IMR-90 (cell line): ENCODE measurements at regions not wholly inside any gene's neighbourhood (a gene's known extent, or its start where the extent isn't known, plus 50 kb on each side); places are given as distances from the start of the nearest gene placed in this dataset.

Source experiments
- ATAC-seq: fragments of 200-7000 bp; cut with Tn5 transposase; 2 replicates; pipeline ENCODE4 v1.9.1; 2020; ENCODE audit warnings: low read depth, mild to moderate bottlenecking, moderate library complexity
- BruUV-seq: library from RNA; stranded (reverse); fragments of 400-500 nt; replicated peaks from 2 replicates; lab custom pipeline; 2021; lab: Mats Ljungman, UMichigan
- CTCF ChIA-PET: fragments of 300-600 bp; formaldehyde crosslinking; extraction: SDS; loops from one replicate; lab custom pipeline; 2021; ENCODE audit warnings: antibody characterized with exemption; lab: Yijun Ruan, JAX
- POLR2A ChIA-PET: fragments of 300-600 bp; sonication (Branson Sonifier 250); formaldehyde crosslinking; loops from one replicate; lab custom pipeline; 2022; ENCODE audit warnings: antibody characterized with exemption; ENCODE audit not compliant: unreplicated experiment; lab: Charles Lee
- DNase-seq: peaks from one replicate; pipeline ENCODE4 v3.0.0; 2013
- H2AFZ ChIP-seq: replicated peaks from 2 replicates; pipeline ENCODE3; 2013; ENCODE audit warnings: low read length, mild to moderate bottlenecking; ENCODE audit not compliant: poor library complexity
- H2AK5ac ChIP-seq: 2 replicates; pipeline ENCODE4 v1.6.1; 2013; ENCODE audit warnings: low read depth, low read length, inconsistent platforms
- H2AK9ac ChIP-seq: replicated peaks from 2 replicates; pipeline ENCODE3; 2013; ENCODE audit warnings: mild to moderate bottlenecking, low read depth, low read length, moderate library complexity; ENCODE audit not compliant: poor library complexity
- H2BK120ac ChIP-seq: 2 replicates; pipeline ENCODE4 v1.6.1; 2013; ENCODE audit warnings: low read depth, low read length, inconsistent platforms
- H2BK15ac ChIP-seq: 3 replicates; pipeline ENCODE4 v1.6.1; 2013; ENCODE audit warnings: low read depth, low read length, inconsistent platforms
- H2BK20ac ChIP-seq: 2 replicates; pipeline ENCODE4 v1.6.1; 2013; ENCODE audit warnings: low read depth, mild to moderate bottlenecking, inconsistent platforms, low read length, moderate library complexity
- H2BK5ac ChIP-seq: 2 replicates; pipeline ENCODE4 v1.6.1; 2013; ENCODE audit warnings: mild to moderate bottlenecking, low read depth, low read length, inconsistent platforms; ENCODE audit not compliant: poor library complexity, severe bottlenecking
- H3K14ac ChIP-seq: replicated peaks from 2 replicates; pipeline ENCODE4 v1.6.1; 2013; ENCODE audit warnings: low read depth, low read length, inconsistent platforms
- H3K18ac ChIP-seq: 2 replicates; pipeline ENCODE4 v1.6.1; 2013; ENCODE audit warnings: low read depth, low read length, control low read depth
- H3K23ac ChIP-seq: 2 replicates; pipeline ENCODE4 v1.6.1; 2013; ENCODE audit warnings: low read depth, low read length, inconsistent platforms
- H3K27ac ChIP-seq: 2 replicates; pipeline ENCODE4 v1.5.1; 2013; ENCODE audit warnings: mild to moderate bottlenecking, control low read depth, low read length; ENCODE audit not compliant: insufficient read depth
- H3K27me3 ChIP-seq: 2 replicates; pipeline ENCODE4 v1.6.1; 2013; ENCODE audit warnings: low read length; ENCODE audit not compliant: control insufficient read depth, insufficient read depth
- H3K36me3 ChIP-seq: 2 replicates; pipeline ENCODE4 v1.6.1; 2013; ENCODE audit warnings: low read length, mixed read lengths; ENCODE audit not compliant: control insufficient read depth, insufficient read depth
- H3K4ac ChIP-seq: 2 replicates; pipeline ENCODE4 v1.6.1; 2013; ENCODE audit warnings: low read depth, low read length, inconsistent platforms
- H3K4me1 ChIP-seq: 2 replicates; pipeline ENCODE4 v1.6.1; 2013; ENCODE audit warnings: low read length, mixed read lengths; ENCODE audit not compliant: control insufficient read depth, insufficient read depth
- H3K4me2 ChIP-seq: 2 replicates; pipeline ENCODE4 v1.6.1; 2013; ENCODE audit warnings: low read depth, mild to moderate bottlenecking, control low read depth, low read length, moderate library complexity
- H3K4me3 ChIP-seq: 2 replicates; pipeline ENCODE4 v1.5.1; 2013; ENCODE audit warnings: low read depth, mild to moderate bottlenecking, control low read depth, low read length, moderate library complexity; ENCODE audit not compliant: insufficient read depth
- H3K56ac ChIP-seq: 2 replicates; pipeline ENCODE4 v1.6.1; 2013; ENCODE audit warnings: low read length, inconsistent platforms; ENCODE audit not compliant: insufficient read depth; ENCODE audit errors: extremely low read depth
- H3K79me1 ChIP-seq, 2 experiments: 2 replicates each; pipeline ENCODE4 v1.6.1; 2013; ENCODE audit warnings: low read length in 2 of 2, inconsistent platforms in 1 of 2, low read depth in 1 of 2
- H3K9ac ChIP-seq: 2 replicates; pipeline ENCODE4 v1.6.1; 2013; ENCODE audit warnings: low read depth, low read length, control low read depth
- H3K9me1 ChIP-seq: 2 replicates; pipeline ENCODE4 v1.6.1; 2013; ENCODE audit warnings: low read length, inconsistent platforms; ENCODE audit not compliant: insufficient read depth
- H3K9me3 ChIP-seq: 2 replicates; pipeline ENCODE4 v1.6.1; 2013; ENCODE audit warnings: low read length; ENCODE audit not compliant: control insufficient read depth, insufficient read depth
- H4K20me1 ChIP-seq: 2 replicates; pipeline ENCODE4 v1.6.1; 2013; ENCODE audit warnings: low read length, inconsistent platforms; ENCODE audit not compliant: insufficient read depth
- H4K5ac ChIP-seq: 2 replicates; pipeline ENCODE4 v1.6.1; 2013; ENCODE audit warnings: mild to moderate bottlenecking, low read depth, low read length, control low read depth
- H4K8ac ChIP-seq, 2 experiments: 2 replicates each; pipeline ENCODE4 v1.6.1; 2013; ENCODE audit warnings: low read depth in 2 of 2, low read length in 2 of 2, control low read depth in 1 of 2, inconsistent platforms in 1 of 2
- H4K91ac ChIP-seq: 2 replicates; pipeline ENCODE4 v1.6.1; 2013; ENCODE audit warnings: low read depth, low read length, inconsistent platforms; ENCODE audit not compliant: insufficient read depth
- BHLHE40 ChIP-seq: fragments of 150-350 bp; IDR thresholded peaks from 2 replicates; pipeline ENCODE4 v1.6.1; 2016; ENCODE audit warnings: mild to moderate bottlenecking, low read depth, low read length
- MAZ ChIP-seq: IDR thresholded peaks from 2 replicates; pipeline ENCODE4 v1.6.1; 2012; ENCODE audit warnings: low read depth, mild to moderate bottlenecking, low read length, improper control_type of control experiment, moderate library complexity, borderline replicate concordance
- POLR2A ChIP-seq: IDR thresholded peaks from 2 replicates; pipeline ENCODE4 v1.6.1; 2012; ENCODE audit warnings: mild to moderate bottlenecking, low read depth, low read length
- WGBS, 2 experiments: methylation state at CpG; one replicate each; pipeline versions ENCODE4 v1.1.5 to v1.1.7; 2013; ENCODE audit warnings: missing lambda C conversion rate in 2 of 2; ENCODE audit not compliant: insufficient read length in 1 of 2; ENCODE audit errors: extremely low coverage in 2 of 2; 5-methylcytosine and 5-hydroxymethylcytosine counted together
- dilution Hi-C: fragments of 300-500 bp; cut with HindIII; formaldehyde crosslinking; loops from one replicate; pipeline ENCODE4 v1.14.3; 2018; ENCODE audit warnings: low sequenced_read_pairs; ENCODE audit not compliant: unreplicated experiment
- in situ Hi-C: fragments of 300-500 bp; cut with MboI; formaldehyde crosslinking; loops from 3 replicates; pipeline ENCODE4 v1.14.3; 2019; ENCODE audit warnings: low sequenced_read_pairs, inconsistent platforms, mixed read lengths
- intact Hi-C: fragments of 100-400 bp; cut with micrococcal nuclease; formaldehyde crosslinking; loops from 2 replicates; pipeline ENCODE4 v1.10.0; 2022

- ChIA-PET CTCF (no interaction called here), POLR2A (no interaction called here)
- Histone ChIP-seq H2BK120ac (no peak overlapping the region), H3K36me3 (no peaks in the 10 kb centered on the region), H3K9me3 (no peaks in the 10 kb centered on the region), H2AK5ac (no peak overlapping the region), H3K4me1 (no peaks in the 10 kb centered on the region), H2BK15ac (no peak overlapping the region), H2AFZ (no peak overlapping the region), H3K9ac (no peak overlapping the region), H3K9me1 (no peaks in the 10 kb centered on the region), H2AK9ac (no peak overlapping the region), H4K91ac (no peak overlapping the region), H4K20me1 (no peaks in the 10 kb centered on the region), H4K8ac (no peak overlapping the region), H3K27ac (no peak overlapping the region), H3K27me3 (peaks cover 4% of the 10 kb centered on the region; the same call in 1 of the 2 replicates), H3K4me3 (no peak overlapping the region), H3K23ac (no peak overlapping the region), H3K18ac (no peak overlapping the region), H3K14ac (no peak overlapping the region), H3K79me1 (no peaks in the 10 kb centered on the region), H3K4me2 (no peak overlapping the region), H2BK20ac (no peak overlapping the region), H2BK5ac (no peak overlapping the region), H3K4ac (no peak overlapping the region), H4K5ac (no peak overlapping the region), H3K56ac (no peak overlapping the region)
- in situ Hi-C loops: no loop called here
- DNase-seq (peak; percentile 11), ATAC-seq (no peak)
- dilution Hi-C loops: no loop called here
- no CpG with 5 or more reads among the region's 2 CpGs for WGBS, 2 experiments
- TF ChIP-seq POLR2A (no peak), BHLHE40 (no peak), MAZ (no peak)
- intact Hi-C loops: no loop called here
- BruUV-seq: no TSS peak
Observed at GRCh38 chr3:118102737-118103136, 931.9 kb downstream of the IGSF11 start.
